Endothelial cell of umbilical vein (primary cell): ENCODE measurements at regions not wholly inside any gene's neighbourhood (a gene's known extent, or its start where the extent isn't known, plus 50 kb on each side); places are given as distances from the start of the nearest gene placed in this dataset.

Experiments used
- BruUV-seq: library from RNA; stranded (reverse); fragments of 400-500 nt; replicated peaks from 2 replicates; lab custom pipeline; 2021; lab: Mats Ljungman, UMichigan
- CTCF ChIA-PET: fragments of 300-600, 350-600 bp; sonication (Branson Sonifier 250); formaldehyde crosslinking; loops from one replicate; lab custom pipeline; 2021; ENCODE audit warnings: antibody characterized with exemption, inconsistent platforms; lab: Charles Lee
- POLR2A ChIA-PET: fragments of 300-600, 350-600 bp; sonication (Branson Sonifier 250); formaldehyde crosslinking; loops from one replicate; lab custom pipeline; 2021; ENCODE audit warnings: antibody characterized with exemption, inconsistent platforms; lab: Charles Lee
- DNase-seq: peaks from one replicate; pipeline ENCODE4 v3.0.0-alpha.2; 2011; ENCODE audit warnings: low read depth, low spot score
- FAIRE-seq: peaks from 2 replicates; lab custom pipeline; 2011; peaks lifted over from hg19 to GRCh38; lab: Jason Lieb, UNC
- H2AFZ ChIP-seq: 2 replicates; pipeline ENCODE4 v1.6.0; 2012; ENCODE audit warnings: low read depth, low read length, control low read depth, inconsistent platforms
- H3K27ac ChIP-seq: 2 replicates; pipeline ENCODE4 v1.5.1; 2011; ENCODE audit warnings: low read depth, mild to moderate bottlenecking, control low read depth, low read length, moderate library complexity; ENCODE audit not compliant: insufficient read depth
- H3K27me3 ChIP-seq, 2 experiments: 2 replicates each; pipeline versions ENCODE4 v1.6.0 to v1.6.1; 2011; ENCODE audit warnings: low read length in 2 of 2, mixed read lengths in 1 of 2; ENCODE audit not compliant: control insufficient read depth in 2 of 2, insufficient read depth in 2 of 2
- H3K36me3 ChIP-seq, 2 experiments: 2 replicates in 1 of 2; 3 replicates in 1 of 2; pipeline ENCODE4 v1.5.1; 2011; ENCODE audit warnings: low read length in 2 of 2, mild to moderate bottlenecking in 1 of 2, moderate library complexity in 1 of 2; ENCODE audit not compliant: control insufficient read depth in 2 of 2, insufficient read depth in 2 of 2; ENCODE audit errors: extremely low read depth in 1 of 2
- H3K4me1 ChIP-seq: 3 replicates; pipeline ENCODE4 v1.5.1; 2011; ENCODE audit warnings: mild to moderate bottlenecking, low read length; ENCODE audit not compliant: control insufficient read depth, insufficient read depth; ENCODE audit errors: extremely low read depth
- H3K4me2 ChIP-seq: 2 replicates; pipeline ENCODE4 v1.6.1; 2011; ENCODE audit warnings: low read length, control low read depth, mixed read lengths; ENCODE audit not compliant: insufficient read depth
- H3K4me3 ChIP-seq, 3 experiments: fragments of 200-600 bp in 1 of 3; sonication (generic), shearing (Covaris generic) in 1 of 3; replicated peaks in 1 of 3; 2 replicates each; pipeline ENCODE4 v1.5.1; 2011 to 2016; ENCODE audit warnings: control low read depth in 3 of 3, low read length in 3 of 3, mild to moderate bottlenecking in 2 of 3, inconsistent platforms in 1 of 3, low read depth in 1 of 3, moderate library complexity in 1 of 3; ENCODE audit not compliant: insufficient read depth in 1 of 3
- H3K79me2 ChIP-seq: 2 replicates; pipeline ENCODE4 v1.6.0; 2012; ENCODE audit warnings: low read length, inconsistent platforms; ENCODE audit not compliant: control insufficient read depth, insufficient read depth
- H3K9ac ChIP-seq: replicated peaks from 2 replicates; pipeline ENCODE3; 2011; ENCODE audit warnings: low read length, control low read depth; ENCODE audit not compliant: insufficient read depth; ENCODE audit errors: extremely low read depth
- H3K9me1 ChIP-seq: replicated peaks from 3 replicates; pipeline ENCODE4 v1.6.0; 2011; ENCODE audit warnings: mild to moderate bottlenecking, low read length; ENCODE audit not compliant: control insufficient read depth, insufficient read depth; ENCODE audit errors: extremely low read depth
- H3K9me3 ChIP-seq: replicated peaks from 2 replicates; pipeline ENCODE4 v1.5.1; 2012; ENCODE audit warnings: low read length, inconsistent platforms; ENCODE audit not compliant: control insufficient read depth, insufficient read depth
- H4K20me1 ChIP-seq: replicated peaks from 2 replicates; pipeline ENCODE3; 2011; ENCODE audit warnings: mild to moderate bottlenecking, low read length; ENCODE audit not compliant: control insufficient read depth, insufficient read depth; ENCODE audit errors: extremely low read depth
- FOS ChIP-seq: IDR thresholded peaks from 2 replicates; pipeline ENCODE4 v1.6.1; 2011; ENCODE audit warnings: mild to moderate bottlenecking, low read length, moderate library complexity, borderline replicate concordance; ENCODE audit not compliant: insufficient read depth
- GATA2 ChIP-seq: IDR thresholded peaks from 2 replicates; pipeline ENCODE4 v1.7.0; 2011; ENCODE audit warnings: low read depth, mild to moderate bottlenecking, moderate library complexity, mixed read lengths, low read length; ENCODE audit not compliant: insufficient read length, insufficient read depth
- JUN ChIP-seq: IDR thresholded peaks from 2 replicates; pipeline ENCODE4 v1.6.1; 2011; ENCODE audit warnings: borderline replicate concordance, low read depth; ENCODE audit not compliant: insufficient read length, insufficient read depth
- MYC ChIP-seq: IDR thresholded peaks from one replicate; pipeline ENCODE4 v1.6.1; 2011; ENCODE audit warnings: mild to moderate bottlenecking, low read depth, low read length
- POLR2AphosphoS5 ChIP-seq: IDR thresholded peaks from 2 replicates; pipeline ENCODE4 v1.6.1; 2012; ENCODE audit warnings: low read depth, mild to moderate bottlenecking, control low read depth, low read length, moderate library complexity; ENCODE audit not compliant: insufficient read depth
- dilution Hi-C: fragments of 300-500 bp; cut with MboI; formaldehyde crosslinking; loops from one replicate; pipeline ENCODE4 v1.15.0; 2019; ENCODE audit warnings: low sequenced_read_pairs; ENCODE audit not compliant: extremely low pct_ligation_motif_present
- intact Hi-C: fragments of 100-400 bp; cut with micrococcal nuclease; formaldehyde crosslinking; loops from one replicate; pipeline ENCODE4 v1.10.0; 2022
- TF ChIP-seq, protein P1 (sequence below), 2 donors: IDR thresholded peaks; 1 replicate in 1 of 2; 2 replicates in 1 of 2; pipeline ENCODE4 v1.5.1; 2011; ENCODE audit warnings: low read length in 2 of 2, mild to moderate bottlenecking in 2 of 2, moderate library complexity in 2 of 2, control low read depth in 1 of 2, inconsistent platforms in 1 of 2, low read depth in 1 of 2; ENCODE audit not compliant: insufficient read depth in 1 of 2; ENCODE audit errors: extremely low read depth in 1 of 2
- TF ChIP-seq, protein P2 (sequence below): IDR thresholded peaks from 2 replicates; pipeline ENCODE4 v1.6.1; 2011; ENCODE audit not compliant: insufficient read depth, insufficient read length

DNA sequence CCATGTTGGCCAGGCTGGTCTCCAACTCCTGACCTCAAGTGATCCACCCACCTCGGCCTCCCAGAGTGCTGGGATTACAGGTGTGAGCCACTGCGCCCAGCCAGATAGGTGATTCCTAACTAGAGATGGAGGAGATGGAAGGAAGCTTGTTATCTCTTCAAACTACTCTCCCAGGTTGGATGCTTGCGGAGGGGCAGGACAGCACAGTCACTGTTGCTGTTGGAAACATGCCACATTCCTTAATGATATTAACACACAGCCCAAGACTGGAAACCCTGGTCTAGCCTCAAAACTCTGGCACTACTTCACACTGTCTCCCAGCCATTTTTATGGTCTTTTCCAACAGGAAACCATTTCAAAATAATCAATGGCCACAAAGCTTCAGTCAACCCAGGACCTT, 468.8 kb upstream of the NRP1 start:
- Histone ChIP-seq H3K27ac (no peak overlapping the region), H3K4me2 (no peak overlapping the region), H3K36me3 (no peaks in the 10 kb centered on the region), H3K27me3 (peaks cover 0 to 5% of the 10 kb centered on the region in 2 experiments), H3K9me3 (no peaks in the 10 kb centered on the region), H3K9ac (no peak overlapping the region), H2AFZ (no peak overlapping the region), H3K9me1 (no peaks in the 10 kb centered on the region), H3K4me3 (no peak overlapping the region), H3K4me1 (peaks cover 7% of the 10 kb centered on the region), H4K20me1 (no peaks in the 10 kb centered on the region), H3K79me2 (no peaks in the 10 kb centered on the region)
- no TSS peak for BruUV-seq
- ChIA-PET CTCF (no interaction called here), POLR2A (no interaction called here)
- DNase-seq (peak; percentile 34), FAIRE-seq (no peak)
- intact Hi-C loops: no loop called here
- peak; percentile 55 for TF ChIP-seq GATA2
- no peak for TF ChIP-seq JUN
- TF ChIP-seq FOS: no peak
- TF ChIP-seq, protein P1, sequence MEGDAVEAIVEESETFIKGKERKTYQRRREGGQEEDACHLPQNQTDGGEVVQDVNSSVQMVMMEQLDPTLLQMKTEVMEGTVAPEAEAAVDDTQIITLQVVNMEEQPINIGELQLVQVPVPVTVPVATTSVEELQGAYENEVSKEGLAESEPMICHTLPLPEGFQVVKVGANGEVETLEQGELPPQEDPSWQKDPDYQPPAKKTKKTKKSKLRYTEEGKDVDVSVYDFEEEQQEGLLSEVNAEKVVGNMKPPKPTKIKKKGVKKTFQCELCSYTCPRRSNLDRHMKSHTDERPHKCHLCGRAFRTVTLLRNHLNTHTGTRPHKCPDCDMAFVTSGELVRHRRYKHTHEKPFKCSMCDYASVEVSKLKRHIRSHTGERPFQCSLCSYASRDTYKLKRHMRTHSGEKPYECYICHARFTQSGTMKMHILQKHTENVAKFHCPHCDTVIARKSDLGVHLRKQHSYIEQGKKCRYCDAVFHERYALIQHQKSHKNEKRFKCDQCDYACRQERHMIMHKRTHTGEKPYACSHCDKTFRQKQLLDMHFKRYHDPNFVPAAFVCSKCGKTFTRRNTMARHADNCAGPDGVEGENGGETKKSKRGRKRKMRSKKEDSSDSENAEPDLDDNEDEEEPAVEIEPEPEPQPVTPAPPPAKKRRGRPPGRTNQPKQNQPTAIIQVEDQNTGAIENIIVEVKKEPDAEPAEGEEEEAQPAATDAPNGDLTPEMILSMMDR (IDR thresholded peaks at IDR 0.05; ENCODE audit: extremely low read depth in 1 of 2, insufficient read depth in 1 of 2, low read depth in 1 of 2, low read length in 2 of 2): no peak
- TF ChIP-seq POLR2AphosphoS5: no peak
- TF ChIP-seq MYC: no peak
- TF ChIP-seq, protein P2, sequence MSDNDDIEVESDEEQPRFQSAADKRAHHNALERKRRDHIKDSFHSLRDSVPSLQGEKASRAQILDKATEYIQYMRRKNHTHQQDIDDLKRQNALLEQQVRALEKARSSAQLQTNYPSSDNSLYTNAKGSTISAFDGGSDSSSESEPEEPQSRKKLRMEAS: no peak
- dilution Hi-C loops: no loop called here
